ENCODE measurements at regions not wholly inside any gene's neighbourhood (a gene's known extent, or its start where the extent isn't known, plus 50 kb on each side); places are given as distances from the start of the nearest gene placed in this dataset.

- DNase-seq, result no peak
Observed at GRCh38 chr2:66382091-66382490, 52.8 kb upstream of the MEIS1 start.

- DNase-seq, result no peak
Observed at GRCh38 chr2:66379473-66379872, 55.5 kb upstream of the MEIS1 start.

GRCh38 chr2:66377832-66378231 is 57.1 kb upstream of the MEIS1 start:
- no peak for DNase-seq

- DNase-seq, result no peak
Observed at GRCh38 chr2:66370824-66371223, 64.1 kb upstream of the MEIS1 start.

GRCh38 chr2:66366619-66367018 is 68.3 kb upstream of the MEIS1 start:
- no peak for DNase-seq

- DNase-seq, result no peak
Observed at GRCh38 chr2:66364495-66365333, 70.2 kb upstream of the MEIS1 start.

- no peak for DNase-seq
Observed at GRCh38 chr2:66362701-66363100, 72.2 kb upstream of the MEIS1 start.

- DNase-seq, result no peak
Observed at GRCh38 chr2:66346231-66346664, 88.7 kb upstream of the MEIS1 start.

- DNase-seq, result no peak
Observed at GRCh38 chr2:66344087-66344663, 90.8 kb upstream of the MEIS1 start.

GRCh38 chr2:66343259-66343658 is 91.7 kb upstream of the MEIS1 start:
- no peak for DNase-seq

GRCh38 chr2:66340521-66340920 is 94.4 kb upstream of the MEIS1 start:
- no peak for DNase-seq

GRCh38 chr2:66334237-66335029 is 100.5 kb upstream of the MEIS1 start:
- DNase-seq, result peak; percentile 39 to 79

GRCh38 chr2:66331176-66331575 is 103.7 kb upstream of the MEIS1 start:
- DNase-seq, result no peak

GRCh38 chr2:66329081-66329605 is 105.8 kb upstream of the MEIS1 start:
- no peak for DNase-seq

GRCh38 chr2:66327066-66327740 is 107.7 kb upstream of the MEIS1 start:
- no peak for DNase-seq

- DNase-seq, result no peak
Observed at GRCh38 chr2:66324909-66325528, 109.9 kb upstream of the MEIS1 start.

GRCh38 chr2:66324356-66324755 is 110.6 kb upstream of the MEIS1 start:
- no peak for DNase-seq

GRCh38 chr2:66323406-66323805 is 111.5 kb upstream of the MEIS1 start:
- no peak for DNase-seq

- no peak for DNase-seq
Observed at GRCh38 chr2:66322506-66323260, 112.2 kb upstream of the MEIS1 start.

GRCh38 chr2:66318009-66318561 is 116.8 kb upstream of the MEIS1 start:
- no peak for DNase-seq

- DNase-seq, result no peak
Observed at GRCh38 chr2:66317268-66317890, 117.5 kb upstream of the MEIS1 start.
